GM18909 (cell line): ENCODE measurements at regions not wholly inside any gene's neighbourhood (a gene's known extent, or its start where the extent isn't known, plus 50 kb on each side); places are given as distances from the start of the nearest gene placed in this dataset.

Experiments
- ATAC-seq: cut with Tn5 transposase; IDR thresholded peaks from one replicate; pipeline ENCODE4 v1.9.1; 2021; ENCODE audit warnings: mild to moderate bottlenecking; ENCODE audit not compliant: unreplicated experiment, poor library complexity

- ATAC-seq, result no peak
Measured at GRCh38 chr14:27065886-27066285, 468.1 kb upstream of the NOVA1 start.

DNA sequence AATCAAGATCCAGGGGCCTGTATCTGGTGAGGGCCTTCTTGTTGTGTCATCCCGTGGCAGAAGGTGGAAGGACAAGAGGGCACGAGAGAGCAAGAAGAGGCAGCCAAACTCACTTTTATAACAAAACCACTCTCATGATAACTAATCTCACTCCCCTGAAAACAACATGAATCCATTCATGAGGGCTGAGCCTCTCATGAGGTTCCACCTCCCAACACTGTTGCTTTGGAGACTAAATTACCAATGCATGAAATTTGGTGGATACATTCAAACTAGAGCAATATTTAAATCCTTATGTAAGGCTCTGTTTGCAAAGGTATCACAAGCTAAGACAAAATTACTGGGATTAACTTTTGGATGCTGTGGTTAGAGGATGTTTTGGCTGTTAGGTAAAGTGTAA lies 470.1 kb upstream of the NOVA1 start:
- ATAC-seq, result no peak

DNA sequence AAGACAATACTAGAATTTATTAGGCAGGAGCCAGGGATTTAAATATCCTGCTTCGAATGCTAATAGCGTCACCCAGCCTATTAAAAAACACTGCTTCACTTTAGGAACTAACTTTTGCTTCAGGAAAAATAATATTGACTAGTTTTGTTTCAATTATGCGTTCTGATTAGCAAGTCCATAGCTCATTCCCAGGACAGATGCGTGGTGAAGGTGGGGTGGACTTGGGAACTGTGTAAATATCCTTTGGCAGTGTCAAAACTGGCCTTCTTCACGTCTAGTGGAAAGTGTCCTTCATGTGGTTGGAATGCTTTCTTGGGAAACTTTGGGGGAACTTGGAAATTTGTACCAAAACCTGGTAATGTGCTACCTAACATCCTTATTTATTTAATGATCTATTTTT lies 474.8 kb upstream of the NOVA1 start:
- no peak for ATAC-seq

- ATAC-seq, result no peak
Measured at GRCh38 chr14:27075503-27075902, 477.7 kb upstream of the NOVA1 start.

- no peak for ATAC-seq
Measured at GRCh38 chr14:27077214-27077613, 479.4 kb upstream of the NOVA1 start.

DNA sequence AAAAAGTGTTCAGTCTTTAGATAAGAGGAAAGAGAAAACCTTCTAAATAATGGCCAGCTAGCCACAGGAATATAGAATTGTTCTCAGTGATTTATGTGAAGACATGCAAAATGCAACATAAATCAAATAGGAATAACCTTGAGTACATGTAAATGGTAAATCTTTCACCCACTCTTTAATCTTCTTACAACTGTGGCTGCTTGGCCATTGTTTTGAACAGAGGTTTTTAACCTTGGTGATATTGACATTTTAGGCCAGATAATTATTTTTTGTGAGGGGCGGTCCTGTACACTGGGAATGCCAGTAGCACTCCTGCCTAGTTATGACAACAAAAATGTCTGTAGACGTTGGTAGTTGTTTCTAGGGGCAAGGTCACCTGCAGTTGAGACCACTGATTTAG lies 479.9 kb upstream of the NOVA1 start:
- no peak for ATAC-seq

DNA sequence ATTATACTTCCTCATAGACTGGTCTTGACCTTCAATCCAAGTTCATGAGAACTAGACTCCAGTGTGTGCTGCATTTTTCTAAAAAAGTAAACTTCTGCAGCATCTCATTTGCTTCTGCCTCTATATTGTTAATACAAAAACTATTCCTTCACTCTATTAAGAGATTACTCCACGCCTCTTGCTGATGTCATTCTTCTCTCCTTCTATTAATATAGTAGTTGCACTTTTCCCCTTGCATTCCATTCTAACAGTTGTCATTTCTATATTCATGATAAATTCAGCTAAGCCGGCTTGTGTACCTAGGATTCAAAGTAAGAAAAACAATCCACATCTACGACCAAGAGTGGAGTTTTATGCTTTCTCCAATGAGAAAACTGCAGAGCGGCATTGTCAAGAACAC lies 480.4 kb upstream of the NOVA1 start:
- ATAC-seq, result no peak

GRCh38 chr14:27079716-27080115 lies 481.9 kb upstream of the NOVA1 start:
- no peak for ATAC-seq

DNA sequence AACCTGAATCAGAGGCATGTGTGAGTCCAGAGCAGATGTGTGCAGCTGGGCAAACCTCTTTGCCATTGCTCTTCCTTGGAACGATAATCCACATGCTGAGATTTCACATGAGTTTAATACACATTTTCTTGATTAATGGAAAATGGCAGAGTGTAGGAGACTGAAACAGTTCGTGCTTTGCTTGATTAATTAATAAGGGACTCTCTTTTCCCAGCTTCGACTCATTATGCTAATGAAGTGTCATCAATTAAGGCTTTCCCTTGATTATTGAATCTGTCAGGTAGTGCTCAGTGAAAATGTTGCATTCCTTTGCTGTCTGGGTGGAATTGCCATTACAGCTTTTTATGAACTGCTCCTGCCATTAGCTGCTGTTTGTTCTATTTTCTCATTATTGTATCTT lies 487.7 kb upstream of the NOVA1 start:
- no peak for ATAC-seq

- ATAC-seq, result no peak
Measured at GRCh38 chr14:27090716-27091115, 492.9 kb upstream of the NOVA1 start.

- ATAC-seq, result no peak
Measured at GRCh38 chr14:27091973-27092372, 494.1 kb upstream of the NOVA1 start.

GRCh38 chr14:27096091-27096490 lies 498.3 kb upstream of the NOVA1 start:
- ATAC-seq, result no peak

- no peak for ATAC-seq
Measured at GRCh38 chr14:27098451-27098850, 500.6 kb upstream of the NOVA1 start.

DNA sequence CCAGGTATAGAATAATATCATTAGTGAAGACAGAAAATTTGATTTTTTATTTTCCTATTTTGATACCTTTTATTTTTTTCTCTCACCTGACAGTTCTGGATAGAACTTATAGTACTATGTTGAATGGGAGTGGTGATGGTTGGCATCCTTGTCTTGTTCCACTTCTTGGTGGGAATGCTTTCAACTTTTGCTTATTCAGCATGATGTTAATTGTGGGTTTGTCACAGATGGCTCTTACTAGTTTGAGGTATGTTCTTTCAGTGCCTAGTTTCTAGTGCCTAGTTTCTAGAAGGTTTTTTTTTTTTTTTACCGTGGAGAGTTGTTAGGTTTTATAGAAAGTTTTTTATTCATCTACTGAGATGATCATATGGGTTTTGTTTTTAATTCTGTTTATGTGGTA lies 516.3 kb upstream of the NOVA1 start:
- no peak for ATAC-seq

DNA sequence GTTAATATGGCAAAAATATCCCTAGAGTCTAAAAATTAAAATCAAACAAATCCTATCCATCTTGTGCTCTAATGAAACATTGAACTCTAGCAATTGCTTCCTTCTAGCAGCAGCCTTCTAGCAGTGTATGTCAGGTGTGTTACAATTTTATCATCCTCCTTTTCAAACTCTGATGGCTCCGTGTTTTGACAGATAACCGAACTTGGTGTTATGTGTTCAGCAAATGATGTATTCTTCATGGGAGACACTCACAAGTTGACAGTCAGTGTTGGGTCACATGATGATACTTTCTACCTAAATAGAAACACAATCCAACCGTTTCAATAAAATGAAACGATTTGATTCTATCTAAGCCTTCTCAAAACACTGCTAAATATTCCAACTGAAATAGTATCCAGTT lies 525.3 kb upstream of the NOVA1 start:
- ATAC-seq, result no peak

- ATAC-seq, result no peak
Measured at GRCh38 chr14:27127838-27128237, 530.0 kb upstream of the NOVA1 start.

DNA sequence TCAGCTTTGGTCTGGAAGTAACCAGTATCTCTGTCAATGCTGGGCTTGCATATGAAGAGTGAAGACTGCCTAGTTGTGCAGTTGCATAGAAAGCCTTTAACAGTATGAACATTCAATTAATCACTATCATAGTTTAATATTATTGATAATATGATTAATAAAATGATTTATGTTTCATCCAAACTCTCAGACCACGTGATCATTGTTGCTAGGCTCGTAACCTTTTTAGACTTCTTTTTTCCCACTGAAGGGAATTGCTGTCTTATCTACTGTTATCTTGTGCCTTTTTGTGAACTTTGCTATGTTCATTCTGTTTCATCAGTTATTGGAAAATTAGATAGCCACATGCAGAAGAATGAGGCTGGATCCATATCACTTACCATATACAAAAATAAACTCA lies 536.4 kb upstream of the NOVA1 start:
- no peak for ATAC-seq

GRCh38 chr14:27145170-27145569 lies 547.3 kb upstream of the NOVA1 start:
- no peak for ATAC-seq

GRCh38 chr14:27148143-27148542 lies 550.3 kb upstream of the NOVA1 start:
- no peak for ATAC-seq

GRCh38 chr14:27164139-27164538 lies 566.3 kb upstream of the NOVA1 start:
- no peak for ATAC-seq

GRCh38 chr14:27175489-27175888 lies 577.7 kb upstream of the NOVA1 start:
- no peak for ATAC-seq

- ATAC-seq, result no peak
Measured at GRCh38 chr14:27181333-27181732, 583.5 kb upstream of the NOVA1 start.

GRCh38 chr14:27184427-27184826 lies 586.6 kb upstream of the NOVA1 start:
- ATAC-seq, result no peak
